Activated CD4-positive, alpha-beta T cell treated with anti-CD3 and anti-CD28 coated beads, Interleukin-2, amount 50 U/mL, for 1 hour (primary cell): ENCODE measurements at regions not wholly inside any gene's neighbourhood (a gene's known extent, or its start where the extent isn't known, plus 50 kb on each side); places are given as distances from the start of the nearest gene placed in this dataset.

Experiments
- DNase-seq: peaks from one replicate; pipeline ENCODE4 v3.0.0-alpha.2; 2020

GRCh38 chr14:22513066-22513812, 75.8 kb downstream of the DAD1 start:
- no peak for DNase-seq

DNA sequence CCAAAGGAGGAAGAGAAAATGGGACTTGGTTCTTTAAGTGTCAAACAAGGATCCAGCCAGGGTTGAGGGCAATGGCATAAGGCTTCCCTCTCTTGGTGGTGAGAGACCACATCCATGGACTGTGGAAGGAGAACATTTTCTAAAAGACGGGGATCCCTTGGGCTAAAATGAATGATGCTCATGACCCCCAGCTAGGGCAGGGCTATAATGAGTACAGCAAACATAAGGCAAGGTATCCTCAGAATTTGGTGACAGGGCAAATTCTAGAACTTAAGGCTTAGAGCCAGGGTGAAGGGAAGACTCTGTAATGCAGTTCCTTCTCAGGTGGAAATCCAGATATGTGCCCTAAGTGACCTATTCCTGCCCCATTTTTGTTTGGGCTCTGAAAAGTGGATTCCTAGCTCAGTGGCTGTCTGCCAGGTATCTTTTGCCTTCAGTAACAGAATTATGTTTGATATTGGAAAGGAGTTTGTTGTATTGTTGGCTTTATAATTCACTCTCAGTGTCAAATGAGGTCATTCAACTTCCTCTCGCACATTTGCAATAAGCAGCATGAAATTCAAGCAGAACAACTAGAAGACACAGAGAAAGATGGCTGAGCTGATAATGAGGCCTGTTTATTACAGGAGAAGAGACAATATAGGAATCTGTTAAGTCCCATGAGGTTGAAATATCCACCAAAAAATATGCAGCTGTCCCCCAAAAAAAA, 76.8 kb downstream of the DAD1 start:
- no peak for DNase-seq

DNA sequence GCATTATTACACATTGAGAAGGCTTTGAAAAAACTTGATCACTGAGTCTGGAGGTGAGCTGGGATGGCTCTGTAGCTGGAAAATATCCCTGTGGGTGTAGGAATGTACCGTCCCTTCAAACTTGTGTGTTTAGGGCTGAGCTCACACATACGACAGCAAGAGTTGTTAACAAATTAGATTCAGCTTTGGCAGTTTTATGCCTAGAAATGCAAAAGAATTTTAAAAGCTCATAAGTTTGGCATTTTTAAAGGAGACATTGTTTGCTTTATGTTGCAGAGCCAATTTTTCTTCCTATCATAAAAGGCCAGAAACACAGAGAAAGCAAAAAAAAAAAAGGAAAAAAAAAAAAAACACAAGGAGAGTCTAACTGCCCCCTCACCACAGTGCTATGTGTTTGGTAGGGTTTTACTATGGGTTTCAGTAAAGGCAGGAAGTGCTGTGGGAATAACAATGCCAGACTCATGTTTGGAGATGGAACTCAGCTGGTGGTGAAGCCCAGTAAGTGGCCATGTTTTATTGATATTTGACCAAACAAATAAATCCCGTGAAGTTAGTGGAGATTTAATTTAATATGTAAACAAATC, 78.4 kb downstream of the DAD1 start:
- DNase-seq: no peak

DNA sequence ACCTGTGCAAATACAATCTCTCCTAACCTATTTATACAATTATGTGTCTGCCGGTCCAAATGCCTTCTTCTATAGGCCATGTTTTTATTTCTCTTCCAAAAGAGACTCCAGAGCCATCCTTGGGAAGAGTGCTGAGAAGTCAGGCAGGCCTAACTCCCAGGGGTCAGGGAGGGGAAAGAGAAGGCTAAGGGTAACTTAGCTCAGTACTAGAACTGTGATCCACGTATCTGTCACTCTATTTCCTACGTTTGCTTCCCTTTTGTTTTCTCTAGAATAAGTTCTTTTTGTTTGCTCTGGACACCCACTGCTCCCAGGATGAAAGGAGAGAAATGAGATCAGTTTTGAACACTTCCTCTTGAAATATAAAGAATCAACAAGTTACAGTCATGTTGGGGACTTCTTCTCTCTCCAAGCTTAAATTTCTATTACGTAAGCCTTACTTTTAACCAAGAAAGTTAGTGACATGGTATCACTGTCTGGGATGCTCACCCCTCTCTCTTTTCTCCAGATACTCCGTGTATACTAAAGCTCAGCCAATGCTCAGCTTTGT, 79.2 kb downstream of the DAD1 start:
- DNase-seq: no peak

DNA sequence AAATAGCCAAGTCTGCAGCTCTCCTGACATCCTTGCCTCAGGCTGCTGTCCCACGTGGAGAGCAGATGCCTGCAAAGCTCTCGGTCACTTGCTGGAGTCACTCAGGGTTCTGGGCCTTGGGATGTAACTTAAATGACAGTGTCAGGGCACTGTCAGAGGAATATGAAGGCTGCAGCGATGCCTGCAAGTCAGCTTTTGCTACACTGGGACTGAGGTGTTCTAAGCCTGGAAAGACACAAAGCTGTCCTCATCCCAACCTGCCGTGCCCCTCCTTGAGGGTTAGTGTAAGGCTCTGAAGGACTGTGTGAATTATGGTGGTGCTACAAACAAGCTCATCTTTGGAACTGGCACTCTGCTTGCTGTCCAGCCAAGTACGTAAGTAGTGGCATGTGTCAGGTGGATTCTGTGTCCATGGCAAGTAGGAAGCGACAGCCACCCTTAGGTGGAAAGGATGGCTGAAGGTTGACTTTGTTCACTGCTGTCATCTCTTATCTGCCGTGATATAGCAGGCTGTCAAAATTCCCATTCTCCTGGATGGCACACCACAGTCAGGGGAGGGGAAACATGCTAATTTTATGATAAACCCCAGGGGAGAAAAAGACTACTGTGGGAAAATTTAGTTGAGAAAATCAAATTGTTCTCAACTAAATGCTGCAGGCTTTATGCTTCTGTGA, 79.9 kb downstream of the DAD1 start:
- no peak for DNase-seq

DNA sequence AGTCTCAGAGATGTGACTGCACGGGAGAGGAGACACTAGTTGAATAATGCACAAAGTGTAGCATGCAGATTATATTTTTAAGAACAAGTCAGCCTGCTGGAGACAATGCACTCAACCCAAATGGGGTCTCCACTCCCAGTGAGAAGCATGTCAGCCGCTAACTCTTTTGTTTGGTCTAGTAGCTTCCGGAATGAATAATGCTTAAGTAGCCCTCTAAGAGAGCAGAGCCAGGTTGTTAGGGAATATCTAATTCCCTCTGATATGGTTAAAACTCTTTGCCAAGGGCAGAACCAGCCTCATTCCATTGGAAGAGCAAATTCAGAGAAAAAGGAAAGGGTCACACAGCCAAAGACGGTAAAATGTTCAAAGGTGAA, 80.4 kb downstream of the DAD1 start:
- DNase-seq: no peak

- DNase-seq: no peak
Measured at GRCh38 chr14:22508150-22508457, 80.9 kb downstream of the DAD1 start.

DNA sequence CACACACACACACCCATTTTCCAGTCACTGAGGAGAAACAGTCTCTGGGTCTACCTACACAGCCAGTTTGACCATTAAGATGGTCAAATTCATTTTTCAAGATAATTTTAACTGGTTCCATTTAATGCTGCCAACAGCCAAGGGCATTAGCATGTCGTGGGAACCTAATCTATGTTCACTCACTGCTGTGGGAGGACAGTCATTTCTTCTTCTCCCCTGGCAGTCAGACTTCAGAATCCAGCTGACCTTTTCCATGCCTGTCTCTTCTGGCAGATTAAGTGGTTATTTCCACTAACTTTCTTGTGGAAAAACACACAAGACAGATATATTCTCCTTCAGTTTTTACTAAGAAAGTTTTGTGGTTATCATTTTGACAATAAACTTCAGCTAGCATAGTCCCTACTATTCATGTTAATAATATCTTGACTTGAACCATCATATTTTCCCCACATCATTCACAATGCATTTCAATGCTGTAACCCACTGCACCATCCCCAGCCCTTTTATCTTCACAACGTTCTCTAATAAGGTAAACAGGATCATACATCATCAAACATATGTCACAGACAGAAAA, 82.2 kb downstream of the DAD1 start:
- no peak for DNase-seq

DNA sequence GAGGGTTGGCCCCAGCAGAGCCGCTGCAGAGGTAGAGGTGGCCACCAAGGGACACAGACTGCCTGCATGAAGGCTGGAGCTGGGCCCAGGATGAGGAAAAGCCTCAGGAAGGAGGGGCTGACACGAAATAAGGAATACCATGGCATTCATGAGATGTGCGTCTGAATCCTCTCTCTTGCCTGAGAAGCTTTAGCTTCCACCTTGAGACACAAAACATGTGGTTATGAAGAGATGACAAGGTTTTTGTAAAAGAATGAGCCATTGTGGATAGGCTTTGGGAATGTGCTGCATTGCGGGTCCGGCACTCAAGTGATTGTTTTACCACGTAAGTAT, 82.7 kb downstream of the DAD1 start:
- DNase-seq: no peak

DNA sequence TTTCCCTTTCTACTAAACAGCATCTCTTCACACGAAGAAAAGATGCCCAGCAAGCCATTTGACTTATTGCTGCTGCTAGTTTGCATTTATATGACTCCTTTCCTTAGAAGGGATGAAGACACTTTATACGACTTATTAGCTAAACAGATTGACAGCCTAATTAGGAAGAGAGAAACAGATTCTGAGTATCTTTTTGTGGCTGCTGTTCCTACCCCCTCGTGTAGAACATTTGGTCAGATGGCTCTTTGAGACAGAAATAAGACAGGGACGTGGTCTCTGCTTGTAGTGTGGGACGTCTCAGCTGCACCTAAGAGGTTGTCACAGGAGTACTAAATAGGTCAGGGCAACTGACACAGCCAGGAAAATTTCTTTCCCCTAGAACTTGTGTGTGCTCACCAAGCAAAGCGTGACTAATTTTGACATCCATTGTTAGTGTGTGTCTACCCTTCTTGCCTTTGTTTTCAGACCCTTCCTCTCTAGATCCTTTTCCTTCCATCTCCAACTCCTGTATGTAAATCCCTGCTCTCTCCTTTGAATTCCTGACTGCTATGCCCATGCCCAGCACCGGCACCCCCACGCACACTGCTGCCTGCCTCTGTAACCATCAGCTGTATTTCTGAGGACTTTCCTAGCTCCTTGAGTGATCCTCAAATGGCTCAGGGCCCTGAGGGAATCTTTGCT, 83.2 kb downstream of the DAD1 start:
- DNase-seq: no peak

DNA sequence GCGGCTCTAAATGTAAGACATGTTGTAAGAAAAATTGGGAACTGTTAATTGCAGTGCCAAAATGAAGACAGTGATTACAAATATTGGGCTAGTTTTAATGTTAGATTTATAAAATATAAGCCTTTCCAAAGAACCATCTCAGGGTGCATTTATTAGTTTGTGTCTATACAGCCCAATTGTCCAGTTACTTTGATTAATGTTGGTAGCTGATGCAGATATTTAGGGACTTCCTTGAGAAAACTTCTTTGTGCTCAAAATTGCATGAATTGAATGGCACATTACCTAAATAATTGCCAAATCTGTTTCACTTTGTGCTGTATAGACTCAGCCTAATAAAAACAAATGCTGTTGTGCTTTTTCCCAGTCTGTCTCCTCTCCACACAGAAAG, 83.7 kb downstream of the DAD1 start:
- DNase-seq: no peak

DNA sequence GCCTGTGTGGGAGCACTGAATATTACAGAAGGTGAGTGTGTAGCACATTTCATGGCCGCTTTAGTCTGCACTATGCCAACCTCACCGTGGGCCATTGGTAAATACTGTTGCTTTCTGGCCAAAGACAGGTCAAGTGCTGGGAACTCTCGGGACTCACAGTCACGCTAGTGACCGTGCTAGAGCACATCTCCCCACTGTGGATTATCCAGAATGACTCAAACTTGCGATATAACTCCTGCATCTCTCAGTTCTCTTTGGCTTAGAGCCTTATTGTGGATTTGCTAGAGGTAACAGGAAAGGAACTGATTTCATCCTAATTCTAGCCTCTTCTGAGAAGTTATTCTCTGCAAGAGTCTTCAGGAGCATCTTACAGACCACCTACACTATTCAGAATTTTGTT, 86.5 kb downstream of the DAD1 start:
- DNase-seq: no peak

- DNase-seq: no peak
Measured at GRCh38 chr14:22502007-22502406, 87.0 kb downstream of the DAD1 start.

GRCh38 chr14:22500954-22501726, 87.9 kb downstream of the DAD1 start:
- no peak for DNase-seq

GRCh38 chr14:22500525-22500924, 88.5 kb downstream of the DAD1 start:
- no peak for DNase-seq

GRCh38 chr14:22497671-22498093, 91.3 kb downstream of the DAD1 start:
- no peak for DNase-seq

GRCh38 chr14:22497144-22497423, 91.9 kb downstream of the DAD1 start:
- DNase-seq: no peak

- DNase-seq: no peak
Measured at GRCh38 chr14:22494486-22495135, 94.4 kb downstream of the DAD1 start.

DNA sequence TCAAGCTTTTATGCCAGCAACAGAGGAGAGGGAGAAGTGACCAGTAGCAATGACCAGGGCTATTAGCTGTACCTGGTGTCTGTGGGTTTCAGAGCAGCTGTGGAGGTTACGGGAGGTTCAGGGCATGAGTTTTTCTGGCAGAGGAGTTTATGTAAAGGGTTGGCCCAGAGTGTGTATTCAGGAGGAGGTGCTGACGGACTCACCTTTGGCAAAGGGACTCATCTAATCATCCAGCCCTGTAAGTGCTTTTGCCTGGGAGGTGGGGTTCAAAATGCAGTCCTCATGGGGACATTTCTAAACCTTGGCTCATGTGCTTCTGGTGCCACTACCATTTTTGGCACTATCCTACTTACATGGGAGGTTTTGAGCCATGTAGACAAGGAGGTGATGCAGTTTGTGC, 95.3 kb downstream of the DAD1 start:
- DNase-seq: no peak

DNA sequence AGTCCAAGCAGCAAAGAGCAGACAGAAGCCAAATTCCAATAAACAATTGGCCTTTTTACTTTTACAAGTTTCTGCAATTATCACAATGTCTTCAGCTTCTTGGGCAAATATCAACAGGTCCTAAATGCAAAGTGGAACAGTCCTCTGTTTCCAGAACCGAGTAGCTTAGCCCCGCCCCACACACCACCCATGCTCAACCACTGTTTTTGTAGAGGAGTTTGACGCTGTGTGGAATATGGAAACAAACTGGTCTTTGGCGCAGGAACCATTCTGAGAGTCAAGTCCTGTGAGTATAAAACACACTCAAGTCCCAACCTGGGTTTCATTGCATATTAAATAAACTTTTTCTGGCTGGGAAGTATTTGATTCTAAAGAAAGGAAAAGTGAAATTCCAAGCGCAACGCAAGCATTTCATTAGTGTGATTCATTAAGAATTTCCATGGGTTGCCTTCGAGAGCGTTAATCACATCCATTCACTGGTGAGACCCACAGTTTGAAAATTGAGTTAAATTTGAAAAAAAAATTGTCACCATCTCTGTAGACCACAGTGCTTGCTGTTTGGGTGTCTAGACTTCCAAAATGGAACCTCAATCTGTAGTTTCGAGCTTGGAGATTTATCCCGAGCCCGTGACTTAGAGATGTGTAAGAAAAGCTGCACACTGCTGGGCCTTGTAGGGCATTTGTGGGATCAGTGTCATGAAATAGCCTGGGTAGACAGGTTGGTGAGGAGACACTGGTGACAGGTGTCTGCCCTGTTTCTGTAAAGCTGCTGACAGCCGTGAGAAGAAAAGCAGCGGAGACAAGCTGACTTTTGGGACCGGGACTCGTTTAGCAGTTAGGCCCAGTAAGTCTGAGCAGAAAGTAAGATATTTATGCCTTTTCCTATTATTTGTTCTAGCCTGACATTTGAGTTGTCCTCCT, 96.1 kb downstream of the DAD1 start:
- peak; percentile 39 for DNase-seq
